GM04504 (cell line): ENCODE measurements at regions not wholly inside any gene's neighbourhood (a gene's known extent, or its start where the extent isn't known, plus 50 kb on each side); places are given as distances from the start of the nearest gene placed in this dataset.
"Not testable (repeated sequence)": the region's sequence is repeated elsewhere in the genome, so short reads cannot be mapped to it uniquely, and the experiment has no call there.

Source experiments
- DNase-seq: peaks from one replicate; pipeline ENCODE4 v3.0.0-alpha.2; 2012; ENCODE audit warnings: low read depth

GRCh38 chr1:234823191-234824176 lies 213.5 kb upstream of the IRF2BP2 start:
- no peak for DNase-seq

GRCh38 chr1:234821840-234822239 lies 211.9 kb upstream of the IRF2BP2 start:
- no peak for DNase-seq

DNA sequence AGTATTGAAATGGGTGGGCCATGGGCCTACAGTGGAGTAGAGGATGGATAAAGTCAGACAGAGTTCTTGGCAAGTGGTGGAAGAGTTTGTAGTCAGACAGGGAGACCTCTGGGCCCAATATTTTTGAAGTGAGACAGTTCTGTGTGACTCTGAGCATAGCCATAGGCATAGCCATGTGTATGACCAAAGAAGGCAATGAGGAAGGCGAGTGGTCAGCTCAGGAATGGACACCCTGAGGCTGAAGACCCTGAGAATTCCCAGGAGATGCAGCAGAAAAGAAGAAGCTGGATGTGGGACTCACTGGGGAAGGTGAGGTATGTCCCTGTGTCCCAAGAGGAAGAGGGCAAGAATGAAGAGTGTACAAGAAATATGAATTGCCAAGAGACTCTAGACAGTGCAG lies 210.6 kb upstream of the IRF2BP2 start:
- no peak for DNase-seq

GRCh38 chr1:234819845-234820244 lies 209.9 kb upstream of the IRF2BP2 start:
- DNase-seq: not testable (repeated sequence)

DNA sequence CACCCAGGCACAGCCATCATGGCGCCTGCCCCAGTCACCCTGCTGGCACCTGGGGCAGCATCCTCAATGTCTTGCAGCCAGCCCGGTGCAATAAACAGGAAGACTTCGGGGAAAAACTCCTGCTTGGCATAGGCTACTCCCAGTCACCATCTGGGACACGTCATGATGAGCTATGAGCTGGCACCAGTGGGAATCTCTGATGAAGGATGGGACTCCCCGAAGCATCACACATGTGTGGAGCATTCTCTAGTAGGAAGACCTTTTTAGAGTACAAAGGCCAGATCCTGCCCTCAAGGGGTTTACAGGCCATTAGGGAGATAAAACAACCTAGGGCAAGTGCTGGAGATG lies 208.0 kb upstream of the IRF2BP2 start:
- not testable (repeated sequence) for DNase-seq

DNA sequence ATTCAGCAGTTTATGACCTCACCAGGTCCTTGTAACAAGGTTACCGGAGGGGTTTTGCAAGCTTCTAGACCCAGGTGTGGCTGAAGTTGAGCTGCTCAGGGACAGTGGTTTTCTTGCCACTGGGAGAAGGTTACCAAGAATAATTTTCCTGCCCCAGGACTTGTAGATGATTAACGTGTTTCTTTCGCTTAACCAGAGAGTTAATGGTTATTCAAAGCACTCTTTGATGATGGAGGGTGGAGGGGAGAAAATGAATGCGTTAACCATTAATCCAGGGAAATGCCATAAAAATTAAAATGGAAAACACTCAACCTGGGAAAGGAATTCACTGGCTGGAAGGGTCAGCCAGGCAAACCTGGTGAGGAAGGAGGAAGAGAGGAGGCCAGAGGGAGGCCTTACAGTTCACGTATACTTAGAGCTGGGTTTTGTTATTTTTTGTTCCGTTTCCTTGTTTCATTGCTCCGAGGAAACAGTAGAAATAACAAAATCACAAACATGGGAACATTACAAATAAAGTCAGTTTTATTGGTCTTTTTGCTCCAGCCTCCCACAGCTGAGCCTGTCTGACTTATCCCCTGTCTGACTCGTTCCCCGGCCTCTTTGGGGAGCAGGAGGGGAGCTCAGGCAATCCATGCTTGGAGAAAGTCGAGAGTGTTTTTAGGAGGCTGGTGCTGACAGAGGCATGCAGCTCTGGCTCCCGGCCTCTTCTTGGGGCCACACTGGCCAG lies 207.5 kb upstream of the IRF2BP2 start:
- DNase-seq: not testable (repeated sequence)

GRCh38 chr1:234816864-234817263 lies 206.9 kb upstream of the IRF2BP2 start:
- not testable (repeated sequence) for DNase-seq

DNA sequence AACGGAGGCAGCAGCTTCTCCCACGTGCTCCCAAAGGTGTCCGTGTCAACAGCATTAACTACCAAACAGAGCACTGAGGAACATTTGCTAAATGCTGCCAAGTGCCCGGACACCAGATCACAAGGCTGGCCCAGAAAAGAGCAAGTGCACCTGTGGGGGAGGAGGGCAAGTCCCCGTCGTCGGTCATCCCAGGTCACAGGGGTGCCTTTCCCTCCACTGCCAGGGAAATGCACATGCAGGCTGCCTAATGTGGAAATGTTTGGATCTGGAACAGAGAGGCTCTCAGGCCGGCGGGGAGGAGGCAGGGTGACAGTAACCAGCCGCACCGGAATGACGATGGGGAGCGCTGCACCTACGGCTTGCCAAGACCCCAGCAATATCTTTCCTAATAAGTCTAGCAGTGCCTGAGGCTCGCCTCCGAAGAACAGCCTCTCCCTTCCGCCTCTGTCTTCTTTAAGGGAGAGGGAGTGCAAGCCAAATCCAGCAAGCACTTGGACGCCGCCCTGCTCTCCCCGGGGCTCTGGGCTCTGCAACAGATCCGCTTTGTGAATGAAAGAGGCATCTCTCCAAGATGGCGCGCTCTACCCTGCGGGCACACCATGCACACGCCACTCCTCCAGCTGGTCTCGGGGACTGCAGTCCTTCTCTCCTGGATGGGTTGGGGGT lies 206.3 kb upstream of the IRF2BP2 start:
- not testable (repeated sequence) for DNase-seq

GRCh38 chr1:234815295-234815815 lies 205.4 kb upstream of the IRF2BP2 start:
- not testable (repeated sequence) for DNase-seq

- DNase-seq: not testable (repeated sequence)
Observed at GRCh38 chr1:234814235-234814634, 204.3 kb upstream of the IRF2BP2 start.

- DNase-seq: peak; percentile 63
Observed at GRCh38 chr1:234811824-234812223, 201.8 kb upstream of the IRF2BP2 start.

- DNase-seq: not testable (repeated sequence)
Observed at GRCh38 chr1:234810726-234811125, 200.7 kb upstream of the IRF2BP2 start.

DNA sequence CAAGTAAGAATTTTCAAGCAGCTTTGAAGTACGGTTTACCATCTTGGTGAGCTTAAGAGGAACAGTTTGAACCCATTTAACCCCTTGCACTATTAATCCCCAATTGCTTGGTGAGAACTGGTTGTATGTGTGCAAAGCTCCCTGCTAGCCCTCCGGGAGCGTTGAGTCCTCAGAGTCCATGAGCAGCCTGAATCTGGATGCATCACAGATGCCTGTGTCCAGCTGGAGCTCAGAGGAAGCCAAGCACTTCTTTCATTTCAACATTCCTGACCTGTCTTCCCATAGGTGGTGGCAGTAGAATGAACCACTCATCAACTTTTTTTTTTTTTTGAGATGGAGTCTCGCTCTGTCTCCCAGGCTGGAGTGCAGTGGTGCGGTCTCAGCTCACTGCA lies 199.9 kb upstream of the IRF2BP2 start:
- not testable (repeated sequence) for DNase-seq

GRCh38 chr1:234808943-234809853 lies 199.2 kb upstream of the IRF2BP2 start:
- not testable (repeated sequence) for DNase-seq

GRCh38 chr1:234808459-234808858 lies 198.5 kb upstream of the IRF2BP2 start:
- not testable (repeated sequence) for DNase-seq

DNA sequence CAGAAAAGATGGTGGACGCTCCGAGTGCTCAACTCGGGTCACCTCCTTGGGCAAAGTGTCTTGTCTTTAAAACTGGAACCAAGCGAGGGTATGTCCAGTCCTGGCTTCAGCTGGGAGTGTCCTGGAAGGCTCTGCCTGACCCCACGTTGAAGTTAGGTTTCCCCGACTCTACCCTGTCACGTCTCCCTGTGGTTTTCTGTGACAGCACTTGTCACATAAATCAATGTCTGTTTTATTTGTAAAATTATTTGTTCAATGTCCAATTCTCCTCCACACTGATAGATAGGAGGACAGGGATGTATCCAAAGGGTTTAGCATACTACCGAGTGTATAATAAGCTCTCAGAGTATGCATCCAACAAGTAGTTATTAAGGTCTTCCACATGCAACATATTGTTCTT lies 197.7 kb upstream of the IRF2BP2 start:
- not testable (repeated sequence) for DNase-seq

- not testable (repeated sequence) for DNase-seq
Observed at GRCh38 chr1:234802586-234802985, 192.6 kb upstream of the IRF2BP2 start.

DNA sequence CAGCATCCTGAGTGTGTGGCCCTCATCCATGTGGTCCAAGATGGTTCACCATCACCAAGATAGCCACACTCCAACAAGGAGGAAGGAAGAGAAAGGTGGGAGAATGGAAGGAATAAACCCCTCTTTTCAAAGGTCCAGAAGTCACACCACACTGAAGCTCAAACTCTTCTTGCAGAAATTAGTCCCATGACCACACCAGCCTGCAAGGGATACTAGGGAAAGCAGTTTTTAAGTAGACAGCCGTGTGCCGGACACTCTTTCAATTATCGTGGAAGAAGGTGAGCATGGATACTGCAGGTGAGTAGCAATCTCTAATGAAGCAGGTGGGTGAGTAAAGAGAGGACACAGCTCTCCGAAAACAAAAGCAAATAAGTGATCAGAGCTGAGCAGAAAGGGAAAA lies 191.7 kb upstream of the IRF2BP2 start:
- DNase-seq: not testable (repeated sequence)

DNA sequence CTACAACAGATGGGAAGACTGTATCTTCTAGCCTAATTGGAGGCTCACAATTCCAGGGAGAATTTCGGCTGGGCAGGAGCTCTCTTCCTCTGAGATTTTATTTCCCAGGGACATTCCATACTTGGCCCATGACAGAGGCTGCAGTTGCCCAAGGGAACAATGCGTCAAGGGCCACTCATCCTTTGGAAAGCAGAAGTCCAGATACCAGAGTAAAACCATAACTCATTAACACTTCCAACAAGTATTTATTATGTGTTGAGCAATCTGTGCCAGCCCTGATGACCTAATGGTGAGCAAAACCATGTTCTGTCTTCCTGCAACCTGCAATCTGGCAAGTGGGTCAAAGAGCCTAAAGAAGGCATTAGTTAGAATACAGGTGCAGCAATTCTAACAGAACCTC lies 191.2 kb upstream of the IRF2BP2 start:
- DNase-seq: not testable (repeated sequence)

DNA sequence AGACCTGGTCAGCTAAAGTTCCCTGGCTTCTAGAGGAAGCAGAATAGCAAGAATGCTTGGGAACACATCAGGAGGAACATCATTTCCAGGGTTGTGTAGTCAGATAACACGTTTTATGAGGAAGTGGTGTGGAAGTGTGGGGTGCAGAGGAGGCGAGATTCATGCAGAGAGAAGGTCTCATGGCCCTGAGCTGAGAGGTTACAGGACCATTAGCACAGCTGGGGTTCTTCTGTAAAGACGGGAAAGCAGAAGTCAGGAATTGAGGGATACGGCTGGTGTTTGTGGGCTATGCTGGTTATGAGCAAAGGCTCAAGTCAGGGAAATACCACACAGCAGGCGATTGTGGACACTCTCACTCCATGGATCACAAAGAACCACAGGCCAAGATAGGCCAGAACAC lies 190.6 kb upstream of the IRF2BP2 start:
- DNase-seq: not testable (repeated sequence)
